ENCODE measurements at regions not wholly inside any gene's neighbourhood (a gene's known extent, or its start where the extent isn't known, plus 50 kb on each side); places are given as distances from the start of the nearest gene placed in this dataset.

DNA sequence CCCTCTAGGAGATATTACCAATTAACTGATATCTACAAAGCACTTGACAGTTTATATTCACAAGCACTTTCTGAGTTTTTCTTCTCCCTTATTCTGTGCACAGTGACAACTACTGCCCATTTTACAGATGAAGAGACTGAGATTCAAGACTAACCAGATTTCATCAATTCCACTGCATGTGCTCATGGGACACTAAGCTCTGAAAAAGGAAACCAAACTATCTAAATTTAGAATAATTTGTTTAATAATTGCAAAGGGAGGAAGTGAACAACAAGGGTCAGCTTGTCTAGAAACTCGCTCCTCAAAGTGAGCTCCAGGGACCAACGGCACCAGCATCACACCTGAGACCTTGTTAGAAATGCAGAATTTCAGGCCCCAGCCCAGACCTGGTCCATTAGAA lies 50.8 kb upstream of the MYLIP start:
- no peak for DNase-seq

DNA sequence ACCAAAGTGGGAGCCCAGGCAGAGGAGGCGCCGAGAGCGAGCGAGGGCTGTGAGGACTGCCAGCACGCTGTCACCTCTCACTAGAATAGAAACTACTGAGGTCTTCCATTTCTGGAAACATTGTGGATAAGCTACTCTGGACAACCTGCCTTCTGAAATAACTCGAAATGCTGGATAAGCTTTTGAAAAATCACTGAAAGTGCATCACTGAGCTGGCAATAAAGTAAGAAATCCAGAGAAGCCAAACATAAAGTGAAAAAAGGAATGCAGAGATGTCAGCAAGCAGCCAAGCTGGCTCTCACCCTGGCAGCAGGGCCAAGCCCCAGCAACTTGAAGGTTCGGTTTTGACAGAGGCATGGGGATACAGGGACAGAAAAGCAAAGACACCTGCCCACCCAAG lies 59.2 kb upstream of the MYLIP start:
- DNase-seq, result no peak

GRCh38 chr6:16069222-16069621 lies 59.7 kb upstream of the MYLIP start:
- no peak for DNase-seq

DNA sequence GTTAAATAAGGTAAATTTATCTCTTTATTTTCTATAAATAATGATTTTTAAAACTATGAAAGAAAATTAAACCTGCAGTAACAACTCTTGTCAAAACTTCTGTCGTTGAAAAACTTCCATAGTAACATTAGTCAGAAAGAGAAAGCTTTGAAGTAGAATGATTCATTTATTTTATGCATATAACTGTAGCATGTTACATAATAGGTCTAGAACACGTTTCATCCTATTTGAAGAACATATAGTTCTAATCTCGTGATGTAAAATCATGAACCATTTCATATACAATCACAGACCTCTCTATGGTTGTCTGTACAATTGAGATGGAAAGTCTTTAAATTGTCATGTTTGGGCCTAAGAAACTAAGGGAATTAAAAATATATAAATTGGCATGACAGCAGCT lies 61.3 kb upstream of the MYLIP start:
- DNase-seq, result no peak

DNA sequence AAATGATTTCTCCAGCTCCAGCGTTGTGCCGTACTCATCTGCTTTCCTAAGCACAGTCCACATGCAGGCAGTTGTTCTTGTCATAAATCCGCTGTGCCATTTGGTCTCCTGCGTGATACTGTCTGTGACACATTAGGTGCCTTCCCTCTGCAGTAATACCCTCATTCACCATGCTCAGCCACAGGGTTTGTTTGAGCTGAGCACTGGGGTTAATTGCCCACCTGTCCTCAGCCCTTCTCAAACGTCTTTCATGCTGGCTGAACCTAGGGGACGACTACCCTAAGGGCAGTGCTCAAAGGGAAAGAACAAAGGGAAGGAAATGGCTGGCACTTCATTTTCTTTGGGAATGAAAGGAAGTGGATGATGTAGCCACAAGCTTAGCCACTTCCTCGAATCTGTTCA lies 64.2 kb upstream of the MYLIP start:
- no peak for DNase-seq

- no peak for DNase-seq
These were observed 65.3 kb upstream of the MYLIP start for GRCh38 chr6:16063580-16063979.

- no peak for DNase-seq
These were observed 67.1 kb upstream of the MYLIP start for GRCh38 chr6:16061818-16062217.

DNA sequence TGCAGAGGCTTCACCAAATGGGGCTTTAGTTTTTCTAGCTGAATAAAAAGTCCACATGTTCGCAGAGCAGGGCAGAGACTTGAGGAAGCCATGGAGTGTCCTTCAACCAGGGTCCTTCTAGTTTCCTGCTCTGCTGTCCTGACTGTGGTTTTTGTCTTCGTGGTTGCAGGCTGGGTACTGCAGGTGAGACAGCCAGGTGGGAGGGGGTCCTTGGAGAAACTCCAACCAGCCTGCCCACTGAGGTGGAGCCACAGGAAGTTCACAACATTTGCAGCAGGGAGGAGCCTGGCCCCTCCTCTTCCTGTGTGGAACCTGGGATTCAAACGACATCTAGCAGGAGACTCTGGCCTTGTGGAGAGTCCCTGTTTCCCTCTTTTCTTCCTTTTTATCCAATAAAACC lies 68.8 kb upstream of the MYLIP start:
- no peak for DNase-seq

- no peak for DNase-seq
These were observed 69.4 kb upstream of the MYLIP start for GRCh38 chr6:16059496-16059895.

GRCh38 chr6:16058929-16059345 lies 69.9 kb upstream of the MYLIP start:
- no peak for DNase-seq

DNA sequence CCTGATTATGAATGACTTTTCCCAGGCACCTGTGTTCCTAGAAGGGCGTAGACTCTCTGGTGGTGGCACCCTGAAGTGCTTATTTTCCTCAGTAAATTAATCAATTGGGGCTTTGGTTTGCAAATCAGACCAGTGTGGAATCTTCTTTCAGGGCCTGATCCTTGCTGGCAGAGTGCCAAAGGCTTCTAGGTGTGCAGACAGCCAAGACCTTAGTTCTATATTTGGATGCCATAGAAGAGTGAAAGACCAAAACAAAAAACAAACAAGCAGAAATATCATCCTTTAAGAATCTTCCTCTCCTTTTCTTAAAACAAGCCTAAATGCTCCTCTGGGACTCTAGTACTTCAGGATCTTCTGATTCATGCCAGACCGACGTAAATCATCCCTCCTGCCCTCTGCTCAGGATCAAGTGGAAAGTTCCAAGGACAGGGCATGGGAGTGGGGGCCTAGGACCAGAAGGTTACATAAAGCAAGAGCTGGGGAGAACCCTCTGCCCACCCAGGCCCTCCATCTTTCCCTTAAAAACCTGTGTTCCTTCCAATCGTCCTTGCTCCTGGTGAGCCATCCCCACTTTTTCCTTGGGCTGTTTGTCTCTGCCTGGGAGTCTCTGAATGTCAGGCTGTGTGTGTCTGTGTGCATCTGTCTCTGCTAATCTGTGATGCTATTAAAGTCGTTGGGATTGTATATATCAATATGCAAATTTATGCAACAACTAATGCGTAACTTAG lies 70.5 kb upstream of the MYLIP start:
- no peak for DNase-seq

DNA sequence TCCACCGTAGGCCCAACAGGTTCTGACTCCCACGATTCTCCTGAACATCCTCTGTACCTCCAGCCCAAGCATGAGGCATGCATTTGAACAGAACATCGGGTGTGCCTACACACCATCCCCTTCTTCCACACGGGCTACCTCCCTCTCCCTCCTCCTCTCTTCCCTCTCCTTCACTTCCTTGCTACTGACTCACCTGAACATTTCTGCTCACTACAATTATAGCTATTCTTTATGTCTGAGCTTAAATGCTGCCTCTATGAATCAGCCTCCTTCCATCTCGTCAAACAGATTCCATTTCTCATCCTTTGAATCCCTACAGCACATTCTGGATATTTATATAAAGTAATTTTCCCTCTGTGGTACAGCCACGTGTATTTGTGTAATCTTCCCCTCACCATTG lies 71.4 kb upstream of the MYLIP start:
- no peak for DNase-seq

- no peak for DNase-seq
These were observed 72.5 kb upstream of the MYLIP start for GRCh38 chr6:16056263-16056870.

DNA sequence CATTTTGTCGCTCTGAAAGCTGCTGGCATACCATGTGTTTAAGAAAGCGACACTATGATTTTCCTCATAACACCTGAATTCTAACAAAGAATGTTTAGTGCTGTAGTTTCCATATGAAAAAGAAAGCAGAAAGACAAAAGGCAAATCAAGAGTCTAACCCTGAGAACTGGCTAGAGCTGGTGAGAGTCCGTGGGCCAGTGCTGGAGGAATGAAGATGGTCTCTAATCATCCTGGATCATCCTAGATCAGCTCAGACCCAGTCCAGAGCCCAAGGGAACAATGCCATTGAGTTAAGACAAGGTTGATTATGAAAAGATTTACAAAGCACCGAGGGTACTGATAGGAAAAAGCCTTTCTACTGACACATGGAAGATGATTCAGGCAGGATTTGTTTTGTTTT lies 73.0 kb upstream of the MYLIP start:
- DNase-seq, result no peak

DNA sequence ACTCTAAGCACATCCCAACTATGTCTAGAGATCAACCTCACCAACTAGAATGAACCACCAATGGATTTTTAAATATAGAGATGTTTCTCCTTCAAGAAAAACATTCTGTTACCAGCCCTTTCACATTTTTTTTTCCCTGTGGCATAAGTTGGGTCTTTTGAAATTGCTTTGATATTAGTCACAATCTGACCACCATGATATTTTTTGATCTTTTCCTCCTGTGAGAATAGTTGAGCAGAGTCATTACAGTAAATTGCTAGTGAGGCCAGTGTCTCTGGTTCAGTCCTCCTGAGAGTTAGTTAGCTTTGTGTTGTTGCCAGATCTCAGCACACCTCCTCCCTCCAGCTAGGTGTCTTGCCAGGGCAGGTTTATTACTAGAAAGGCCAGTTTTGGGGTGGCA lies 79.7 kb upstream of the MYLIP start:
- no peak for DNase-seq

DNA sequence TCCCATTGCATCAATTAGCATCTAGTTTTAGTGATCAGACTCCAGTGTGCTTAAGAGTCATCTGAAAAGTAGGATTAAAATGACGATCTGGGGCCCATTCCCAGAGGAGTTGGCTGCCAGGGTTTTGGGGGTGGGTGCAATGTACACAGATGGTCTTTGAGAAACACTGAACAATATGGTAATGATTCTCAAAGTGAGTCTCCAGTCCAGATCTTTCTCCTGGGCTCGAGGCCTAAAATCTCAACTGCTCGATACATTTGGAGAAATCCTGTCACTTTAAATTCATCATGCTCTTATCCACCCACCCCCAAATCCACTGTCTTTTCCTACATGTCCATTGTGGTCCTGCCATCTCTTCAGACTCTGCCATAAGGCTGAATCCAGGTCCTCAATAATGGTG lies 80.7 kb upstream of the MYLIP start:
- DNase-seq, result no peak

GRCh38 chr6:16047435-16047990 lies 81.4 kb upstream of the MYLIP start:
- DNase-seq, result no peak

DNA sequence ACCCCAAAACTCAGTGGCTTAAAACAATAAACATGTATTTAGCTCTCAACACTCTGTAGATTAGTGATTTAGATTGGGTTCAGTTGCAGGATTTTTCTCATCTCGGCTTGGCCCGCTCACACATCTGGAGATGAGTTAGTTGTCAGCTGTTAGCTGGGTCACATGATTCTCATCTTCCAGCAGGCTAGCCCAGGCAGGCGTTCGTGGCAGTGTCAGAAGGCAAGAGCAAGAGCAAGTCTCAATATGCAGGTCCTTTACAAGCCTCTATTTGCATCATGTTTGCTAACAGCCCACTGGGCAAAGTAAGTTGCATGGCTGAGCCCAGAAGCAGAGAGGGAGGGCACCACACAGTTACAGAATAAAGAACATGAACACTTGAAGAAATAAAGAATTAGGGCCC lies 83.6 kb upstream of the MYLIP start:
- no peak for DNase-seq

- no peak for DNase-seq
These were observed 84.7 kb upstream of the MYLIP start for GRCh38 chr6:16044211-16044643.

- no peak for DNase-seq
These were observed 85.4 kb upstream of the MYLIP start for GRCh38 chr6:16043171-16044135.

DNA sequence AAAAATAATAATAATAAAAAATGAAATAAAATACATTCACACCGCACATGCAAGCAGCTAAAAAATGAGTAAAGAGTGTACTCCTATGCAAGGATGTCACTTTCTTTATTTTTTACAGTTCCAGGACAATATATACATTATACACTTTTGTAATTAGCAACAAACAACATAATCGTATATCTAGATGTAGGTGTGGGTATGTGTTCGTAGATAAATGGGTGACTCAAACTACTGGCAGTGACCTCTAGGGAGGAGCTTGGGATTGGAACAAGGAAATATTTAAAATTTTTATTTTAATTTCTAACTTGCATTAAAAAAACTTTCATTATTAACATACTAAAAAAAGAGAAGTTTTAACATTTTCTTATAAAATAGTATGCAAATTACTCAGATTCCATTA lies 86.1 kb upstream of the MYLIP start:
- no peak for DNase-seq

- DNase-seq, result no peak
These were observed 87.6 kb upstream of the MYLIP start for GRCh38 chr6:16041327-16041726.

GRCh38 chr6:16040628-16040974 lies 88.3 kb upstream of the MYLIP start:
- no peak for DNase-seq

Data from SW 1271 (cell line).